Mammary epithelial cell (primary cell): ENCODE measurements at regions not wholly inside any gene's neighbourhood (a gene's known extent, or its start where the extent isn't known, plus 50 kb on each side); places are given as distances from the start of the nearest gene placed in this dataset.

Experiments
- EZH2 ChIP-seq: IDR thresholded peaks from 2 replicates; pipeline ENCODE4 v1.6.1; 2012; ENCODE audit warnings: low read length, inconsistent platforms, borderline replicate concordance
- TF ChIP-seq, protein P1 (sequence below), 2 donors: IDR thresholded peaks in 1 of 2; conservative IDR thresholded peaks in 1 of 2; 2 replicates each; pipeline ENCODE4 v1.5.1; 2011 to 2012; ENCODE audit warnings: inconsistent platforms in 2 of 2, low read length in 2 of 2, mild to moderate bottlenecking in 2 of 2, control low read depth in 1 of 2, low read depth in 1 of 2; ENCODE audit not compliant: insufficient read depth in 1 of 2; ENCODE audit errors: extremely low read depth in 1 of 2

DNA sequence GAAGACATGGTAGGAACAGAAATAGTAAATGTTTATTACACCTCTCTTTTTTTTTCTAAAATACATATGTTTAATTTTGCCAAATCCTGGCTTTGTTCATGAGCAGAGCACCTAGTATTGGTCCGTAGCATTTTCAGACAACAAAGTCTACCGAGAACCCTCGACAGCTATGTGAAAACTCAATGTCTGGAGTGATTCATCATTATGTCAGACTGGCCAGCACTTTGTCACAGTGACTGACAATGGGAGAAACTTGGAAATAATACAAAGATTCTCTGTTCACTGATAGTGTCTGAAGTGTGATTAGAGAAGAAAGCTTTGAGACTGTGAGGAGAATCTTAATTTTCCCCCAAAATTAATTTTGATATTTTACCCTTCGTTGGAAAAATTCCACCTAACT is 143.0 kb downstream of the HNMT start:
- TF ChIP-seq EZH2: no peak
- TF ChIP-seq, protein P1, sequence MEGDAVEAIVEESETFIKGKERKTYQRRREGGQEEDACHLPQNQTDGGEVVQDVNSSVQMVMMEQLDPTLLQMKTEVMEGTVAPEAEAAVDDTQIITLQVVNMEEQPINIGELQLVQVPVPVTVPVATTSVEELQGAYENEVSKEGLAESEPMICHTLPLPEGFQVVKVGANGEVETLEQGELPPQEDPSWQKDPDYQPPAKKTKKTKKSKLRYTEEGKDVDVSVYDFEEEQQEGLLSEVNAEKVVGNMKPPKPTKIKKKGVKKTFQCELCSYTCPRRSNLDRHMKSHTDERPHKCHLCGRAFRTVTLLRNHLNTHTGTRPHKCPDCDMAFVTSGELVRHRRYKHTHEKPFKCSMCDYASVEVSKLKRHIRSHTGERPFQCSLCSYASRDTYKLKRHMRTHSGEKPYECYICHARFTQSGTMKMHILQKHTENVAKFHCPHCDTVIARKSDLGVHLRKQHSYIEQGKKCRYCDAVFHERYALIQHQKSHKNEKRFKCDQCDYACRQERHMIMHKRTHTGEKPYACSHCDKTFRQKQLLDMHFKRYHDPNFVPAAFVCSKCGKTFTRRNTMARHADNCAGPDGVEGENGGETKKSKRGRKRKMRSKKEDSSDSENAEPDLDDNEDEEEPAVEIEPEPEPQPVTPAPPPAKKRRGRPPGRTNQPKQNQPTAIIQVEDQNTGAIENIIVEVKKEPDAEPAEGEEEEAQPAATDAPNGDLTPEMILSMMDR (conservative IDR thresholded peaks at IDR 0.05 in 1 of 2, IDR thresholded peaks at IDR 0.05 in 1 of 2; ENCODE audit: extremely low read depth in 1 of 2, insufficient read depth in 1 of 2, low read depth in 1 of 2, low read length in 2 of 2): no peak
